Lower leg skin (tissue), 4 donors: ENCODE measurements at regions not wholly inside any gene's neighbourhood (a gene's known extent, or its start where the extent isn't known, plus 50 kb on each side); places are given as distances from the start of the nearest gene placed in this dataset.
A peak's percentile ranks its signal among the peaks of the same experiment; 100 is the strongest.

Experiments used
- DNase-seq, 2 donors: peaks; one replicate each; pipeline ENCODE4 v3.0.0-alpha.2; 2019; ENCODE audit warnings: low spot score in 2 of 2
- H3K4me3 ChIP-seq: fragments of 200-600 bp; sonication (generic); 2 replicates; pipeline ENCODE4 v1.5.1; 2017; ENCODE audit warnings: mild to moderate bottlenecking, low read depth; ENCODE audit not compliant: poor library complexity, severe bottlenecking
- CTCF ChIP-seq, 3 donors: fragments of 450-650 bp; IDR thresholded peaks; one replicate each; pipeline ENCODE4 v1.5.1; 2016; ENCODE audit warnings: antibody characterized with exemption in 3 of 3, mild to moderate bottlenecking in 3 of 3, moderate library complexity in 2 of 3
- POLR2A ChIP-seq, 2 donors: fragments of 450-650 bp; IDR thresholded peaks; one replicate each; pipeline ENCODE4 v1.6.1; 2016 to 2017; ENCODE audit warnings: antibody characterized with exemption in 2 of 2, mild to moderate bottlenecking in 1 of 2, moderate library complexity in 1 of 2
- WGBS, 2 donors: methylation state at CpG; one replicate each; pipeline ENCODE4 v1.1.5; 2018; 5-methylcytosine and 5-hydroxymethylcytosine counted together
- intact Hi-C: fragments of 100-400 bp; cut with DNase I; formaldehyde crosslinking; loops from one replicate; pipeline ENCODE4 v1.15.0; 2023; ENCODE audit warnings: low total_unique reads

GRCh38 chr2:8456151-8457091 lies 225.4 kb upstream of the ID2 start:
- intact Hi-C loops: no loop called here
- 78 to 82% methylated on average over 38 to 40 of the region's 41 CpGs for WGBS, 2 donors
- H3K4me3 ChIP-seq: no peak overlapping the region
- no peak for TF ChIP-seq POLR2A (IDR thresholded peaks at IDR 0.05)
- TF ChIP-seq CTCF (IDR thresholded peaks at IDR 0.05): no peak
- DNase-seq: peak in 1 of 2 donors; percentile 82

GRCh38 chr2:8457092-8457481 lies 224.8 kb upstream of the ID2 start:
- no peak for TF ChIP-seq CTCF (IDR thresholded peaks at IDR 0.05)
- TF ChIP-seq POLR2A (IDR thresholded peaks at IDR 0.05): no peak
- intact Hi-C loops: no loop called here
- peak in 1 of 2 donors; percentile 67 for DNase-seq
- H3K4me3 ChIP-seq: no peak overlapping the region
- 31 to 46% methylated on average over 29 to 36 of the region's 41 CpGs for WGBS, 2 donors

GRCh38 chr2:8457699-8458502 lies 224.0 kb upstream of the ID2 start:
- TF ChIP-seq CTCF (IDR thresholded peaks at IDR 0.05): no peak
- TF ChIP-seq POLR2A (IDR thresholded peaks at IDR 0.05): no peak
- DNase-seq: peak in 1 of 2 donors; percentile 76
- no peak overlapping the region for H3K4me3 ChIP-seq
- 43 to 63% methylated on average over 19 of the region's 19 CpGs for WGBS, 2 donors
- intact Hi-C loops: no loop called here

GRCh38 chr2:8458503-8459459 lies 223.1 kb upstream of the ID2 start:
- intact Hi-C loops: no loop called here
- WGBS, 2 donors: 82 to 89% methylated on average over 10 of the region's 10 CpGs
- TF ChIP-seq CTCF (IDR thresholded peaks at IDR 0.05): no peak
- no peak for TF ChIP-seq POLR2A (IDR thresholded peaks at IDR 0.05)
- peak in 1 of 2 donors; percentile 82 for DNase-seq
- no peak overlapping the region for H3K4me3 ChIP-seq

GRCh38 chr2:8459474-8459873 lies 222.4 kb upstream of the ID2 start:
- DNase-seq: peak in 1 of 2 donors; percentile 17
- intact Hi-C loops: no loop called here
- WGBS, 2 donors: 97 to 99% methylated on average over 3 of the region's 3 CpGs
- no peak for TF ChIP-seq CTCF (IDR thresholded peaks at IDR 0.05)
- no peak for TF ChIP-seq POLR2A (IDR thresholded peaks at IDR 0.05)
- no peak overlapping the region for H3K4me3 ChIP-seq
